ENCODE measurements at regions not wholly inside any gene's neighbourhood (a gene's known extent, or its start where the extent isn't known, plus 50 kb on each side); places are given as distances from the start of the nearest gene placed in this dataset.

DNA sequence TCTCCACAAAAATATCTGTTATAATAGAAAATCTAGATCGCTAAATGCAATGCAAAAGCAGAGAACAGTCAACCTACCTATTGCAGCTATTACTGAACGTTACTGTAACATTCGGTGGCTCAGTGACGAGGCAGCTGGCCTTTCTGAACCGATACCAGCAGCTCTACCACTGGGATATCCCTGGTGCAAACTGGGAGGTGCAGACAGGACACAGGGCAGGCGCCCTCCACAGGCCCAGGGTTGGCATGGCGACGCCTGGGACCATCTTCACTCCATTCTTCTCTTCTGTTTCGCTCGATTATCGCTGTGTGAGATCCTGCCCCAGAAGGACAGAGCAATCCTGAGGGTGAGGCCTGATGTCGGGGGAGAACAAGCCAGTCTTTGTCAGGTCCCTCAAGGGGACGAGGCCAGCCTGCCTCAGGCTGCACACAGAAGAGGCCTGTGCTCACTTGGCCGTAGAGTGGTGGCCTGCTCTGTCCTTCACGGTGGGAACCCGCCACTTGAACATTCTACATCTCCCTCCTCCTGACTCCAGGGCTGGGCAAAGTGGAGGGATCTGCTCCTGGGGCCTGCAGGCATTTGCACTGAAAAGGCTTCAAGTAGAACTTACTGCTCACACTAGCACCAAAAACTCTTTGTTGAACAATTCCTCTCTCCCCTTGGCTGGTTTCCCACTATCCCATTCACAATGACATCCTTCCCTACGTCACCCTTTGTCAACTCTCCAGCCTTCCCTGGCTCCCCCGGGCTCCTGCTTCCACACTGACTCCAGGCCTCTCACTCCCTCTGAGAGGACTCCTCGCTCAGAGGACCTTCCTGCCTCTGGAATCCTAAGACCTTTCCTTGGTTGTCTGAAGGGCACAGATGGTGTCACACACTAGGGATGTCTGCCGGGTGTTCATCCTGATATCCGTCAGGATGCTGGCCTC lies 49.7 kb downstream of the CYRIA start:
- TF ChIP-seq, protein P1, sequence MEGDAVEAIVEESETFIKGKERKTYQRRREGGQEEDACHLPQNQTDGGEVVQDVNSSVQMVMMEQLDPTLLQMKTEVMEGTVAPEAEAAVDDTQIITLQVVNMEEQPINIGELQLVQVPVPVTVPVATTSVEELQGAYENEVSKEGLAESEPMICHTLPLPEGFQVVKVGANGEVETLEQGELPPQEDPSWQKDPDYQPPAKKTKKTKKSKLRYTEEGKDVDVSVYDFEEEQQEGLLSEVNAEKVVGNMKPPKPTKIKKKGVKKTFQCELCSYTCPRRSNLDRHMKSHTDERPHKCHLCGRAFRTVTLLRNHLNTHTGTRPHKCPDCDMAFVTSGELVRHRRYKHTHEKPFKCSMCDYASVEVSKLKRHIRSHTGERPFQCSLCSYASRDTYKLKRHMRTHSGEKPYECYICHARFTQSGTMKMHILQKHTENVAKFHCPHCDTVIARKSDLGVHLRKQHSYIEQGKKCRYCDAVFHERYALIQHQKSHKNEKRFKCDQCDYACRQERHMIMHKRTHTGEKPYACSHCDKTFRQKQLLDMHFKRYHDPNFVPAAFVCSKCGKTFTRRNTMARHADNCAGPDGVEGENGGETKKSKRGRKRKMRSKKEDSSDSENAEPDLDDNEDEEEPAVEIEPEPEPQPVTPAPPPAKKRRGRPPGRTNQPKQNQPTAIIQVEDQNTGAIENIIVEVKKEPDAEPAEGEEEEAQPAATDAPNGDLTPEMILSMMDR (IDR thresholded peaks at IDR 0.05; ENCODE audit: control extremely low read depth, extremely low read depth), result no peak
- Histone ChIP-seq H3K4me3 (no peak overlapping the region), H3K4me1 (ENCODE audit: control insufficient read depth in 5 of 5, insufficient read depth in 5 of 5, low read length in 5 of 5) (peaks cover 0 to 21% (median 0%) of the 10 kb centered on the region in 5 donors), H3K9me3 (ENCODE audit: control insufficient read depth in 4 of 4, insufficient read depth in 3 of 4, low read length in 3 of 4) (no peaks in the 10 kb centered on the region), H3K27me3 (ENCODE audit: control insufficient read depth in 3 of 3, insufficient read depth in 3 of 3, low read length in 2 of 3) (no peaks in the 10 kb centered on the region), H3K9ac (ENCODE audit: insufficient read depth in 1 of 2, low read length in 2 of 2) (no peak overlapping the region), H3K36me3 (ENCODE audit: control insufficient read depth in 4 of 4, insufficient read depth in 4 of 4, low read length in 4 of 4) (peaks cover 0 to 15% (median under 1%) of the 10 kb centered on the region in 4 donors), H3K27ac (ENCODE audit: low read depth in 1 of 2, low read length in 1 of 2) (no peak overlapping the region)
- WGBS, 2 donors, result 88 to 95% methylated on average over 21 of the region's 21 CpGs
- DNase-seq (peak in 2 of 3 donors; percentile 45 to 48), ATAC-seq (ENCODE audit: insufficient read depth, low FRiP score) (no peak)

DNA sequence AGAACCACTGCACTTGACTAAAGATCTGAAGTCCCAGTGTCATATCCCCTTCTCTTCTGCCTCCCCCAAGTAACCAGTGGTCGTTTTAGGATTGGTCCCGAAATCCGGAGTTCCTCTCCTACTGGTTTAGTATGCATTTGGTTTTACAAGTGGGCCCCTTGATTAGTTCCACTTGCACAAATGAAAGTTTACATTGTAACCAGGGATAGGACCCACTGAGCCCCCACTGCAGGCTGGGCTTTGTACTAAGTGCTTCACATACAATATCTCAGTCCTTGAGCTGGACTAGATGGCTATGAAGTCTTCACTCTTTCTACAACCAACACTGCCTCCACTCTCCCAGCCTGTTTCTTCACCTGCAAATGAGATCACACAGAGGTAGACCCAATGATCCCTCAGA lies 50.4 kb downstream of the CYRIA start:
- Histone ChIP-seq H3K4me3 (no peak overlapping the region), H3K4me1 (ENCODE audit: control insufficient read depth in 5 of 5, insufficient read depth in 5 of 5, low read length in 5 of 5) (peaks cover 0 to 17% (median 0%) of the 10 kb centered on the region in 5 donors), H3K27ac (ENCODE audit: low read depth in 1 of 2, low read length in 1 of 2) (no peak overlapping the region), H3K9ac (ENCODE audit: insufficient read depth in 1 of 2, low read length in 2 of 2) (no peak overlapping the region), H3K27me3 (ENCODE audit: control insufficient read depth in 3 of 3, insufficient read depth in 3 of 3, low read length in 2 of 3) (no peaks in the 10 kb centered on the region), H3K36me3 (ENCODE audit: control insufficient read depth in 4 of 4, insufficient read depth in 4 of 4, low read length in 4 of 4) (peaks cover 0 to 11% (median under 1%) of the 10 kb centered on the region in 4 donors), H3K9me3 (ENCODE audit: control insufficient read depth in 4 of 4, insufficient read depth in 3 of 4, low read length in 3 of 4) (no peaks in the 10 kb centered on the region)
- ATAC-seq (ENCODE audit: insufficient read depth, low FRiP score) (no peak), DNase-seq (no peak)
- TF ChIP-seq, protein P1 (IDR thresholded peaks at IDR 0.05; ENCODE audit: control extremely low read depth, extremely low read depth), result no peak
- WGBS, 2 donors, result 80 to 99% methylated on average over 3 of the region's 3 CpGs

DNA sequence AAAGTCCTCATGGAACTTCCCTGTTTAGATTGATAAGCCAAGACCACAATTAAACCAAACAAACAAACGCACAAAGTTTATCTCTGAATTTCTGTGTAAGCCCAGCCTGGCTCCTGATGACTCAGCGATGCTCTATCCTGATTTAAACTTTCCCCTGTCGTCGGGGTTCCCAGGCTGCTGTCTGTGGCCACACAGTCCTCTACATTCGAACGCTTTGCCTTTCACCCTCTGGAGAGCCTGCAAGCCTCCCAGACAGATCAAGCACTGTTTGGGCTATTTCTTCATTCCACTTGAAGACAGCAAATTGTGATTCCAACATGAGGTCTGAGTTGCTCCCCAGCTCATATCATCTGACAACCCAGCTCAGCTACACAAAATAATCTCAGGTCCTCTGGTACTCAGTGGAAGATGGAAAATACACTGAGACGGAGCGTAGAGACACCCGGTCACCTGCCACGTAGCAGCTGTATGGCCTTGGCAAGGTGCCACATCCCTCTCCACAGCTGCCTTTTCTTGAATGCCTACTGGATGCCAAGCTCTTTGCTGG lies 51.2 kb downstream of the CYRIA start:
- Histone ChIP-seq H3K36me3 (ENCODE audit: control insufficient read depth in 4 of 4, insufficient read depth in 4 of 4, low read length in 4 of 4) (peaks cover 0 to 11% (median 0%) of the 10 kb centered on the region in 4 donors), H3K9ac (ENCODE audit: insufficient read depth in 1 of 2, low read length in 2 of 2) (no peak overlapping the region), H3K4me3 (no peak overlapping the region), H3K4me1 (ENCODE audit: control insufficient read depth in 5 of 5, insufficient read depth in 5 of 5, low read length in 5 of 5) (peaks cover 0 to 17% (median 0%) of the 10 kb centered on the region in 5 donors), H3K27me3 (ENCODE audit: control insufficient read depth in 3 of 3, insufficient read depth in 3 of 3, low read length in 2 of 3) (no peaks in the 10 kb centered on the region), H3K27ac (ENCODE audit: low read depth in 1 of 2, low read length in 1 of 2) (peak overlapping the region in 1 of 2 donors; percentile 6), H3K9me3 (ENCODE audit: control insufficient read depth in 4 of 4, insufficient read depth in 3 of 4, low read length in 3 of 4) (no peaks in the 10 kb centered on the region)
- TF ChIP-seq, protein P1 (IDR thresholded peaks at IDR 0.05; ENCODE audit: control extremely low read depth, extremely low read depth), result no peak
- DNase-seq, result peak in 1 of 3 donors; percentile 17
- no peak for ATAC-seq (ENCODE audit: insufficient read depth, low FRiP score)
- WGBS, 2 donors, result 56 to 71% methylated on average over 10 of the region's 10 CpGs
